H1 (cell line): ENCODE measurements at regions not wholly inside any gene's neighbourhood (a gene's known extent, or its start where the extent isn't known, plus 50 kb on each side); places are given as distances from the start of the nearest gene placed in this dataset.

Experiments
- CTCF ChIA-PET: fragments of 300-600 bp; sonication (Branson Sonifier 250); formaldehyde crosslinking; loops from one replicate; lab custom pipeline; 2021; ENCODE audit not compliant: partially characterized antibody; lab: Charles Lee
- POLR2A ChIA-PET: fragments of 300-600 bp; sonication (Branson Sonifier 250); formaldehyde crosslinking; loops from one replicate; lab custom pipeline; 2021; ENCODE audit warnings: inconsistent platforms; ENCODE audit not compliant: partially characterized antibody; lab: Charles Lee
- DNase-seq, 2 experiments: peaks; one replicate each; pipeline versions ENCODE4 v3.0.0 to v3.0.0-alpha.2; 2010 to 2022; ENCODE audit warnings: low spot score in 2 of 2, low read depth in 1 of 2, mixed read lengths in 1 of 2
- FAIRE-seq: peaks from 2 replicates; lab custom pipeline; 2011; peaks lifted over from hg19 to GRCh38; lab: Jason Lieb, UNC
- H2AFZ ChIP-seq: 2 replicates; pipeline ENCODE4 v1.8.1; 2012; ENCODE audit warnings: low read length, inconsistent platforms
- H2AK5ac ChIP-seq: 2 replicates; pipeline ENCODE4 v1.6.1; 2013; ENCODE audit warnings: low read depth, low read length
- H2BK120ac ChIP-seq: replicated peaks from 2 replicates; pipeline ENCODE3; 2013; ENCODE audit warnings: low read depth, low read length, inconsistent platforms
- H2BK12ac ChIP-seq: 2 replicates; pipeline ENCODE4 v1.6.1; 2013; ENCODE audit warnings: low read depth, low read length
- H2BK15ac ChIP-seq: 2 replicates; pipeline ENCODE4 v1.6.1; 2013; ENCODE audit warnings: low read length
- H2BK20ac ChIP-seq: 2 replicates; pipeline ENCODE4 v1.6.1; 2013; ENCODE audit warnings: low read length
- H2BK5ac ChIP-seq: 2 replicates; pipeline ENCODE4 v1.6.1; 2013; ENCODE audit warnings: low read depth, low read length
- H3K14ac ChIP-seq: 2 replicates; pipeline ENCODE4 v1.6.1; 2013; ENCODE audit warnings: inconsistent platforms; ENCODE audit not compliant: insufficient read length
- H3K18ac ChIP-seq: 2 replicates; pipeline ENCODE4 v1.6.1; 2013; ENCODE audit warnings: low read length; ENCODE audit errors: extremely low read depth
- H3K23ac ChIP-seq: 2 replicates; pipeline ENCODE4 v1.6.1; 2013; ENCODE audit warnings: inconsistent platforms; ENCODE audit not compliant: insufficient read length
- H3K23me2 ChIP-seq: 2 replicates; pipeline ENCODE4 v1.6.1; 2013; ENCODE audit warnings: low read depth, low read length
- H3K27ac ChIP-seq: 2 replicates; pipeline ENCODE4 v1.6.1; 2011; ENCODE audit warnings: low read depth, low read length, inconsistent platforms
- H3K27me3 ChIP-seq, 4 experiments: replicated peaks in 1 of 4; 1 replicate in 1 of 4; 2 replicates in 3 of 4; pipeline versions ENCODE4 v1.6.1 to v1.8.1; 2011 to 2013; ENCODE audit warnings: low read length in 3 of 4, mild to moderate bottlenecking in 3 of 4, inconsistent platforms in 2 of 4, mixed read lengths in 2 of 4, moderate library complexity in 1 of 4; ENCODE audit not compliant: control insufficient read depth in 3 of 4, insufficient read depth in 3 of 4; ENCODE audit errors: extremely low read depth in 1 of 4
- H3K36me3 ChIP-seq, 4 experiments: 2 replicates each; pipeline versions ENCODE4 v1.6.1 to v1.8.1; 2011 to 2013; ENCODE audit warnings: mild to moderate bottlenecking in 4 of 4, low read length in 3 of 4, moderate library complexity in 2 of 4, control low read depth in 1 of 4, inconsistent platforms in 1 of 4; ENCODE audit not compliant: insufficient read depth in 4 of 4, control insufficient read depth in 2 of 4
- H3K4ac ChIP-seq: replicated peaks from 2 replicates; pipeline ENCODE3; 2013; ENCODE audit warnings: low read length, low read depth, mixed read lengths, inconsistent platforms; ENCODE audit not compliant: insufficient read length
- H3K4me1 ChIP-seq, 4 experiments: replicated peaks in 1 of 4; 1 replicate in 1 of 4; 2 replicates in 3 of 4; pipeline versions ENCODE4 v1.6.1 to v1.8.1; 2011 to 2013; ENCODE audit warnings: low read length in 3 of 4, inconsistent platforms in 2 of 4, mixed read lengths in 1 of 4; ENCODE audit not compliant: insufficient read depth in 4 of 4, control insufficient read depth in 3 of 4
- H3K4me2 ChIP-seq, 2 experiments: 2 replicates each; pipeline versions ENCODE4 v1.6.1 to v1.8.1; 2011 to 2013; ENCODE audit warnings: low read depth in 2 of 2, low read length in 2 of 2, control low read depth in 1 of 2, inconsistent platforms in 1 of 2, mild to moderate bottlenecking in 1 of 2; ENCODE audit not compliant: insufficient read depth in 1 of 2
- H3K4me3 ChIP-seq, 4 experiments: fragments of 200-600, 300-600 bp in 1 of 4; sonication (generic), shearing (Covaris generic), sonication (Bioruptor Twin) in 1 of 4; 2 replicates each; pipeline versions ENCODE4 v1.5.1 to v1.8.1; 2011 to 2016; ENCODE audit warnings: low read length in 4 of 4, low read depth in 3 of 4, control low read depth in 2 of 4, inconsistent platforms in 2 of 4, mild to moderate bottlenecking in 2 of 4, mixed read lengths in 1 of 4, moderate library complexity in 1 of 4; ENCODE audit not compliant: insufficient read depth in 2 of 4; ENCODE audit errors: extremely low read depth in 1 of 4
- H3K56ac ChIP-seq: replicated peaks from 2 replicates; pipeline ENCODE3; 2013; ENCODE audit warnings: low read depth, mild to moderate bottlenecking, mixed read lengths, low read length, inconsistent platforms; ENCODE audit not compliant: insufficient read length
- H3K79me1 ChIP-seq: 2 replicates; pipeline ENCODE4 v1.6.1; 2013; ENCODE audit warnings: low read depth, low read length, control low read depth
- H3K79me2 ChIP-seq, 2 experiments: 2 replicates each; pipeline versions ENCODE4 v1.6.1 to v1.8.1; 2012 to 2013; ENCODE audit warnings: low read length in 2 of 2, mild to moderate bottlenecking in 2 of 2, inconsistent platforms in 1 of 2; ENCODE audit not compliant: insufficient read depth in 2 of 2, control insufficient read depth in 1 of 2
- H3K9ac ChIP-seq, 4 experiments: replicated peaks in 1 of 4; 1 replicate in 1 of 4; 2 replicates in 3 of 4; pipeline versions ENCODE4 v1.6.1 to v1.8.1; 2011 to 2013; ENCODE audit warnings: low read depth in 3 of 4, low read length in 3 of 4, control low read depth in 2 of 4, mild to moderate bottlenecking in 2 of 4, moderate library complexity in 2 of 4, inconsistent platforms in 1 of 4; ENCODE audit errors: extremely low read depth in 1 of 4
- H3K9me3 ChIP-seq, 2 experiments: 2 replicates each; pipeline versions ENCODE4 v1.6.1 to v1.8.1; 2012 to 2013; ENCODE audit warnings: mild to moderate bottlenecking in 2 of 2, moderate library complexity in 2 of 2, control low read depth in 1 of 2, inconsistent platforms in 1 of 2, low read depth in 1 of 2, low read length in 1 of 2, mixed read lengths in 1 of 2; ENCODE audit not compliant: insufficient read depth in 2 of 2
- H4K20me1 ChIP-seq, 2 experiments: replicated peaks in 1 of 2; 2 replicates each; pipeline versions ENCODE3 to v1.8.1; 2011 to 2013; ENCODE audit warnings: inconsistent platforms in 2 of 2, low read length in 2 of 2, mild to moderate bottlenecking in 1 of 2; ENCODE audit not compliant: insufficient read depth in 2 of 2, control insufficient read depth in 1 of 2
- H4K5ac ChIP-seq: 2 replicates; pipeline ENCODE4 v1.6.1; 2013; ENCODE audit warnings: low read length, low read depth, mixed read lengths, inconsistent platforms; ENCODE audit not compliant: insufficient read length
- H4K8ac ChIP-seq: 2 replicates; pipeline ENCODE4 v1.8.0; 2013; ENCODE audit warnings: mild to moderate bottlenecking, moderate library complexity, low read length, inconsistent platforms; ENCODE audit not compliant: insufficient read depth; ENCODE audit errors: extremely low read depth
- H4K91ac ChIP-seq: replicated peaks from 2 replicates; pipeline ENCODE3; 2013; ENCODE audit warnings: low read length, mixed read lengths, inconsistent platforms; ENCODE audit not compliant: insufficient read length
- WGBS, 2 experiments: shearing (Covaris generic) in 1 of 2; methylation state at CpG; one replicate each; pipeline versions ENCODE4 v1.1.6 to v1.1.7; 2013 to 2015; ENCODE audit warnings: low lambda C conversion rate in 2 of 2, mixed read lengths in 2 of 2, inconsistent platforms in 1 of 2, low coverage in 1 of 2, missing lambda C conversion rate in 1 of 2; ENCODE audit not compliant: insufficient replicate concordance in 2 of 2, insufficient coverage in 1 of 2, insufficient read length in 1 of 2; ENCODE audit errors: extremely low coverage in 1 of 2, missing lambda C conversion rate in 1 of 2; 5-methylcytosine and 5-hydroxymethylcytosine counted together
- TF ChIP-seq, protein P1 (sequence below): fragments of 300-600 bp; sonication (generic); IDR thresholded peaks from 2 replicates; pipeline ENCODE4 v1.7.1; 2012; ENCODE audit warnings: low read length, moderate library complexity, mild to moderate bottlenecking, inconsistent platforms; ENCODE audit not compliant: insufficient replicate concordance

DNA sequence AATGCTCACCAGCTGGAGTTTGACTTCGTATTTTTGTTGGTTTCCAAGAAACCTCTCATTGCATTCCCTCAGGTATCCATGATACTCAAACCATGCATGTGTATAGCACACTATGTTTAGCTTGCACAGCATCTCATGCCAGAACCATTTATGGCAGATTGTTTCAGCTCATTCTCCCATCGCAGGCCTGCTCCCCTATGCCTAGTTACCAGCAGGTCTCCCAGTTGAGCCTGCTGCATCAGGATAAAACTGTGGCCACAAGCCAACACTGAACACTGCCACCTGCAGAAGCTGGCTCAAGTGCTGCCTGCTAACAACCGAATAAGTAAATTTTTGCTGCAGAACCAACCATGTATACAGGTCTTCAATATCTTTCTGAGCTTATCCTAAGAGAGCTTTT, 804.5 kb downstream of the NLGN4Y start:
- Histone ChIP-seq H2BK120ac (no peak overlapping the region), H2BK15ac (no peak overlapping the region), H3K14ac (no peak overlapping the region), H4K91ac (no peak overlapping the region), H3K36me3 (no peaks in the 10 kb centered on the region), H3K27ac (no peak overlapping the region), H3K4ac (no peak overlapping the region), H3K23ac (no peak overlapping the region), H3K79me1 (no peaks in the 10 kb centered on the region), H3K4me2 (no peak overlapping the region), H3K9me3 (no peaks in the 10 kb centered on the region), H3K79me2 (no peaks in the 10 kb centered on the region), H3K27me3 (no peaks in the 10 kb centered on the region), H2BK12ac (no peak overlapping the region), H3K4me1 (no peaks in the 10 kb centered on the region), H2AFZ (no peak overlapping the region), H3K56ac (no peak overlapping the region), H4K8ac (no peak overlapping the region), H2BK5ac (no peak overlapping the region), H3K4me3 (no peak overlapping the region), H2BK20ac (no peak overlapping the region), H3K23me2 (no peaks in the 10 kb centered on the region), H4K20me1 (no peaks in the 10 kb centered on the region), H2AK5ac (no peak overlapping the region), H4K5ac (no peak overlapping the region), H3K18ac (no peak overlapping the region), H3K9ac (no peak overlapping the region)
- POLR2A ChIA-PET: no interaction called here
- CTCF ChIA-PET: no interaction called here
- no peak for DNase-seq
- peak; percentile 24 for FAIRE-seq
- WGBS, 2 experiments: 78% methylated on average over 2 of the region's 3 CpGs; no CpG with 5 or more reads in 1 of the 2 experiments
- TF ChIP-seq, protein P1, sequence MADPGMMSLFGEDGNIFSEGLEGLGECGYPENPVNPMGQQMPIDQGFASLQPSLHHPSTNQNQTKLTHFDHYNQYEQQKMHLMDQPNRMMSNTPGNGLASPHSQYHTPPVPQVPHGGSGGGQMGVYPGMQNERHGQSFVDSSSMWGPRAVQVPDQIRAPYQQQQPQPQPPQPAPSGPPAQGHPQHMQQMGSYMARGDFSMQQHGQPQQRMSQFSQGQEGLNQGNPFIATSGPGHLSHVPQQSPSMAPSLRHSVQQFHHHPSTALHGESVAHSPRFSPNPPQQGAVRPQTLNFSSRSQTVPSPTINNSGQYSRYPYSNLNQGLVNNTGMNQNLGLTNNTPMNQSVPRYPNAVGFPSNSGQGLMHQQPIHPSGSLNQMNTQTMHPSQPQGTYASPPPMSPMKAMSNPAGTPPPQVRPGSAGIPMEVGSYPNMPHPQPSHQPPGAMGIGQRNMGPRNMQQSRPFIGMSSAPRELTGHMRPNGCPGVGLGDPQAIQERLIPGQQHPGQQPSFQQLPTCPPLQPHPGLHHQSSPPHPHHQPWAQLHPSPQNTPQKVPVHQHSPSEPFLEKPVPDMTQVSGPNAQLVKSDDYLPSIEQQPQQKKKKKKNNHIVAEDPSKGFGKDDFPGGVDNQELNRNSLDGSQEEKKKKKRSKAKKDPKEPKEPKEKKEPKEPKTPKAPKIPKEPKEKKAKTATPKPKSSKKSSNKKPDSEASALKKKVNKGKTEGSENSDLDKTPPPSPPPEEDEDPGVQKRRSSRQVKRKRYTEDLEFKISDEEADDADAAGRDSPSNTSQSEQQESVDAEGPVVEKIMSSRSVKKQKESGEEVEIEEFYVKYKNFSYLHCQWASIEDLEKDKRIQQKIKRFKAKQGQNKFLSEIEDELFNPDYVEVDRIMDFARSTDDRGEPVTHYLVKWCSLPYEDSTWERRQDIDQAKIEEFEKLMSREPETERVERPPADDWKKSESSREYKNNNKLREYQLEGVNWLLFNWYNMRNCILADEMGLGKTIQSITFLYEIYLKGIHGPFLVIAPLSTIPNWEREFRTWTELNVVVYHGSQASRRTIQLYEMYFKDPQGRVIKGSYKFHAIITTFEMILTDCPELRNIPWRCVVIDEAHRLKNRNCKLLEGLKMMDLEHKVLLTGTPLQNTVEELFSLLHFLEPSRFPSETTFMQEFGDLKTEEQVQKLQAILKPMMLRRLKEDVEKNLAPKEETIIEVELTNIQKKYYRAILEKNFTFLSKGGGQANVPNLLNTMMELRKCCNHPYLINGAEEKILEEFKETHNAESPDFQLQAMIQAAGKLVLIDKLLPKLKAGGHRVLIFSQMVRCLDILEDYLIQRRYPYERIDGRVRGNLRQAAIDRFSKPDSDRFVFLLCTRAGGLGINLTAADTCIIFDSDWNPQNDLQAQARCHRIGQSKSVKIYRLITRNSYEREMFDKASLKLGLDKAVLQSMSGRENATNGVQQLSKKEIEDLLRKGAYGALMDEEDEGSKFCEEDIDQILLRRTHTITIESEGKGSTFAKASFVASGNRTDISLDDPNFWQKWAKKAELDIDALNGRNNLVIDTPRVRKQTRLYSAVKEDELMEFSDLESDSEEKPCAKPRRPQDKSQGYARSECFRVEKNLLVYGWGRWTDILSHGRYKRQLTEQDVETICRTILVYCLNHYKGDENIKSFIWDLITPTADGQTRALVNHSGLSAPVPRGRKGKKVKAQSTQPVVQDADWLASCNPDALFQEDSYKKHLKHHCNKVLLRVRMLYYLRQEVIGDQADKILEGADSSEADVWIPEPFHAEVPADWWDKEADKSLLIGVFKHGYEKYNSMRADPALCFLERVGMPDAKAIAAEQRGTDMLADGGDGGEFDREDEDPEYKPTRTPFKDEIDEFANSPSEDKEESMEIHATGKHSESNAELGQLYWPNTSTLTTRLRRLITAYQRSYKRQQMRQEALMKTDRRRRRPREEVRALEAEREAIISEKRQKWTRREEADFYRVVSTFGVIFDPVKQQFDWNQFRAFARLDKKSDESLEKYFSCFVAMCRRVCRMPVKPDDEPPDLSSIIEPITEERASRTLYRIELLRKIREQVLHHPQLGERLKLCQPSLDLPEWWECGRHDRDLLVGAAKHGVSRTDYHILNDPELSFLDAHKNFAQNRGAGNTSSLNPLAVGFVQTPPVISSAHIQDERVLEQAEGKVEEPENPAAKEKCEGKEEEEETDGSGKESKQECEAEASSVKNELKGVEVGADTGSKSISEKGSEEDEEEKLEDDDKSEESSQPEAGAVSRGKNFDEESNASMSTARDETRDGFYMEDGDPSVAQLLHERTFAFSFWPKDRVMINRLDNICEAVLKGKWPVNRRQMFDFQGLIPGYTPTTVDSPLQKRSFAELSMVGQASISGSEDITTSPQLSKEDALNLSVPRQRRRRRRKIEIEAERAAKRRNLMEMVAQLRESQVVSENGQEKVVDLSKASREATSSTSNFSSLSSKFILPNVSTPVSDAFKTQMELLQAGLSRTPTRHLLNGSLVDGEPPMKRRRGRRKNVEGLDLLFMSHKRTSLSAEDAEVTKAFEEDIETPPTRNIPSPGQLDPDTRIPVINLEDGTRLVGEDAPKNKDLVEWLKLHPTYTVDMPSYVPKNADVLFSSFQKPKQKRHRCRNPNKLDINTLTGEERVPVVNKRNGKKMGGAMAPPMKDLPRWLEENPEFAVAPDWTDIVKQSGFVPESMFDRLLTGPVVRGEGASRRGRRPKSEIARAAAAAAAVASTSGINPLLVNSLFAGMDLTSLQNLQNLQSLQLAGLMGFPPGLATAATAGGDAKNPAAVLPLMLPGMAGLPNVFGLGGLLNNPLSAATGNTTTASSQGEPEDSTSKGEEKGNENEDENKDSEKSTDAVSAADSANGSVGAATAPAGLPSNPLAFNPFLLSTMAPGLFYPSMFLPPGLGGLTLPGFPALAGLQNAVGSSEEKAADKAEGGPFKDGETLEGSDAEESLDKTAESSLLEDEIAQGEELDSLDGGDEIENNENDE: no peak
